ENCODE measurements at regions not wholly inside any gene's neighbourhood (a gene's known extent, or its start where the extent isn't known, plus 50 kb on each side); places are given as distances from the start of the nearest gene placed in this dataset.

DNA sequence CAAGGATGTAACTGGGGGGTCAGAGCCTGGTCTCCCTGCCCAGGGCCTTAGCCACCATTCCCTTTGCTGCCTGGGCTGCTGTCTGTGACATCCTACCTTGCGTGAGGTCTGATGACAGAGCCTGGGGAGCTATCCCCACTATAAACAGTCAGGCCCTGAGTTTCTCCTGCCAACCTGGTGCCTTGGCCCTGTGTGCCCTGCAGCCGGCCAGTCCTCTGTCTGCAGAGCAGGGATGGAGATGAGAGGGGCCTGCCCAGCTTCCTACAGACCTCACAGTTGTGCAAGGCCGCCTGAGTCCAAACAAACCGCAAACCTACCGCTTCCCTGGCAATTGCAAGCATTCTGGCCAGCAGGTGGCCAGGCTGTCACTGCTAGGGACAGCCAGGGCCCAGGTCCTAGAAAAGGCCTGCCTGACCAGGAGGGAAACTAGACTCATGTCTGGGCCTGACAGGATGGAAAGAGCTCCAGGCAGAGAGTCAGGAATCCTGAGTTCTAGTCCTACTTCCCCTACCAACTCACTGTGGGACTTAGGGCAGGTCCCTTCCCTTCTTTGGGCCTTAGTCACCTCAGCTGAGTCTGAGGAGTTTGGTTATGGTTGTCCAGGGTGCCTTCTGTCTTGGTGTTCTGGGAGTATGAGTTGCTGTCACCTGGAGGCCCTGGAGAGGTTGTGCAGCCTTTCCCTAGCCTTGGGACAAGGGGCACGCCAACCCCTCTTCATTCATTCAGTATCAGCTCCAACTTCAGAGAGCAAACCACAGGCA is 86.2 kb downstream of the VEGFA start:
- H3K4me1 ChIP-seq (ENCODE audit: insufficient read depth, low read length, poor library complexity, severe bottlenecking), result no peaks in the 10 kb centered on the region
- H2AFZ ChIP-seq (ENCODE audit: low read length), result no peak overlapping the region
- no peak for TF ChIP-seq EZH2phosphoT487 (IDR thresholded peaks at IDR 0.05; ENCODE audit: borderline replicate concordance)
- TF ChIP-seq, protein P1, sequence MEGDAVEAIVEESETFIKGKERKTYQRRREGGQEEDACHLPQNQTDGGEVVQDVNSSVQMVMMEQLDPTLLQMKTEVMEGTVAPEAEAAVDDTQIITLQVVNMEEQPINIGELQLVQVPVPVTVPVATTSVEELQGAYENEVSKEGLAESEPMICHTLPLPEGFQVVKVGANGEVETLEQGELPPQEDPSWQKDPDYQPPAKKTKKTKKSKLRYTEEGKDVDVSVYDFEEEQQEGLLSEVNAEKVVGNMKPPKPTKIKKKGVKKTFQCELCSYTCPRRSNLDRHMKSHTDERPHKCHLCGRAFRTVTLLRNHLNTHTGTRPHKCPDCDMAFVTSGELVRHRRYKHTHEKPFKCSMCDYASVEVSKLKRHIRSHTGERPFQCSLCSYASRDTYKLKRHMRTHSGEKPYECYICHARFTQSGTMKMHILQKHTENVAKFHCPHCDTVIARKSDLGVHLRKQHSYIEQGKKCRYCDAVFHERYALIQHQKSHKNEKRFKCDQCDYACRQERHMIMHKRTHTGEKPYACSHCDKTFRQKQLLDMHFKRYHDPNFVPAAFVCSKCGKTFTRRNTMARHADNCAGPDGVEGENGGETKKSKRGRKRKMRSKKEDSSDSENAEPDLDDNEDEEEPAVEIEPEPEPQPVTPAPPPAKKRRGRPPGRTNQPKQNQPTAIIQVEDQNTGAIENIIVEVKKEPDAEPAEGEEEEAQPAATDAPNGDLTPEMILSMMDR (conservative IDR thresholded peaks at IDR 0.05; ENCODE audit: low read length), result peak; percentile 55
- no peaks in the 10 kb centered on the region for H3K9me3 ChIP-seq (ENCODE audit: insufficient read depth, low read depth, low read length)
- no peaks in the 10 kb centered on the region for H4K20me1 ChIP-seq (ENCODE audit: insufficient read depth, low read length, poor library complexity, severe bottlenecking)
- no peak overlapping the region for H3K9ac ChIP-seq (ENCODE audit: low read depth, low read length, poor library complexity, severe bottlenecking)
- H3K4me3 ChIP-seq (ENCODE audit: low read length, poor library complexity, severe bottlenecking), result no peak overlapping the region
- H3K27me3 ChIP-seq (ENCODE audit: insufficient read depth, low read length, poor library complexity, severe bottlenecking), result no peaks in the 10 kb centered on the region
- H3K4me2 ChIP-seq (ENCODE audit: low read depth, low read length, poor library complexity, severe bottlenecking), result no peak overlapping the region
- no peaks in the 10 kb centered on the region for H3F3A ChIP-seq (ENCODE audit: low read depth)
- H3K36me3 ChIP-seq (ENCODE audit: insufficient read depth, low read length), result no peaks in the 10 kb centered on the region
- no peaks in the 10 kb centered on the region for H3K79me2 ChIP-seq (ENCODE audit: insufficient read depth, low read length)
- H3K9me2 ChIP-seq (replicated peaks; ENCODE audit: low read depth, low read length), result no peaks in the 10 kb centered on the region

DNA sequence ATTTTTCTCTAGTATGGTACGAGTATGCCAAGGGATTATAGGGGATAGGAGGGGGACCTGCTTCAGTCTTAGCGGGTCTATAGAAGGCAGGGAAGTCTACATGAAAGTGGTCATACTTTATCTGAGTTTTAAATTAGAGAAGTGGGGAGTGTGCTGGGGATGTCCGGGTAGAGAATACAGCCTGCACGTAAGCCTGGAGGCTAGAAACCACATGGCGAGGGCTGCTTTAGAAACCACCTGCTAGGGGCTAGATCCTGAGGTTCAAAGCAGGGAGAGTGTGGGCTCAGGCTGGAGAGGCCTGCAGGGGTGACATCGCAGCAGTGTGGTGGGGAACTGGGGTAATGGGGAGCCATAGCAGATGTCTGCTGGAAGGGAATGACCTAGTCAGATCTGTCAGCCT is 85.2 kb downstream of the VEGFA start:
- Histone ChIP-seq H3K79me2 (ENCODE audit: insufficient read depth, low read length) (no peaks in the 10 kb centered on the region), H4K20me1 (ENCODE audit: insufficient read depth, low read length, poor library complexity, severe bottlenecking) (no peaks in the 10 kb centered on the region), H3K4me2 (ENCODE audit: low read depth, low read length, poor library complexity, severe bottlenecking) (no peak overlapping the region), H3K4me1 (ENCODE audit: insufficient read depth, low read length, poor library complexity, severe bottlenecking) (no peaks in the 10 kb centered on the region), H3K9me3 (ENCODE audit: insufficient read depth, low read depth, low read length) (no peaks in the 10 kb centered on the region), H3K4me3 (ENCODE audit: low read length, poor library complexity, severe bottlenecking) (no peak overlapping the region), H3K9ac (ENCODE audit: low read depth, low read length, poor library complexity, severe bottlenecking) (no peak overlapping the region), H3K36me3 (ENCODE audit: insufficient read depth, low read length) (no peaks in the 10 kb centered on the region), H2AFZ (ENCODE audit: low read length) (no peak overlapping the region), H3K27me3 (ENCODE audit: insufficient read depth, low read length, poor library complexity, severe bottlenecking) (no peaks in the 10 kb centered on the region), H3K9me2 (replicated peaks; ENCODE audit: low read depth, low read length) (no peaks in the 10 kb centered on the region), H3F3A (ENCODE audit: low read depth) (no peaks in the 10 kb centered on the region)
- TF ChIP-seq EZH2phosphoT487 (IDR thresholded peaks at IDR 0.05; ENCODE audit: borderline replicate concordance), result no peak

DNA sequence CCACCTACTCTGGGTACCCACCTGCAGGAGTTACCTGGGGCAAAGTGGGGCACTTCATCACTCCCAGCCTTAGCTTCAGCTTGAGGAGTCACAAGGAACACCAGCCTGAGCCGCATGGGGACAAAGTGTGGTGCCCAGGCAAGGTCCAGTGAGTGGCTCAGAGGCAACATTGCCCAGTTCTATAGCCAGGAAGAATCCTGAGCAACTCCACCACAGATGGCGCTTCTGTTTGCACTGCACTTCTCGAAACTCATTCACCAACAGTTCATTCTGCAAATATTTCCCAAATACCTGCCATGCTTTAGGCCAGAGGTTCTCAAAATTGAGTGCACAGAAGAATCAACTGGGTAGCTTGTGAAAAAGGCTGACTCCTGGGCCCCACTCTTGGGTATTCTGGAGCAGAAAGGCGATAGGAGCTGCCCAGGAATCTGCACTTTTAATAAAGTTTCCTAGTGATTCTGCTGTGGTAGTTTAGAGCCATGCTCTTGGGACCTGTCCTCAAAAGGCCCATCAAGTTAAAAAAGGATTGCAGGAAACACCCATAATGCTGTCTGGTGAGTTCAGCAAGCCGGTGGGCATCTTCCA is 83.1 kb downstream of the VEGFA start:
- H4K20me1 ChIP-seq (ENCODE audit: insufficient read depth, low read length, poor library complexity, severe bottlenecking), result no peaks in the 10 kb centered on the region
- H3K9ac ChIP-seq (ENCODE audit: low read depth, low read length, poor library complexity, severe bottlenecking), result no peak overlapping the region
- H3K4me2 ChIP-seq (ENCODE audit: low read depth, low read length, poor library complexity, severe bottlenecking), result no peak overlapping the region
- H3F3A ChIP-seq (ENCODE audit: low read depth), result no peaks in the 10 kb centered on the region
- no peak overlapping the region for H2AFZ ChIP-seq (ENCODE audit: low read length)
- no peaks in the 10 kb centered on the region for H3K27me3 ChIP-seq (ENCODE audit: insufficient read depth, low read length, poor library complexity, severe bottlenecking)
- no peaks in the 10 kb centered on the region for H3K9me2 ChIP-seq (replicated peaks; ENCODE audit: low read depth, low read length)
- H3K4me3 ChIP-seq (ENCODE audit: low read length, poor library complexity, severe bottlenecking), result no peak overlapping the region
- H3K36me3 ChIP-seq (ENCODE audit: insufficient read depth, low read length), result no peaks in the 10 kb centered on the region
- H3K9me3 ChIP-seq (ENCODE audit: insufficient read depth, low read depth, low read length), result no peaks in the 10 kb centered on the region
- H3K79me2 ChIP-seq (ENCODE audit: insufficient read depth, low read length), result no peaks in the 10 kb centered on the region
- TF ChIP-seq EZH2phosphoT487 (IDR thresholded peaks at IDR 0.05; ENCODE audit: borderline replicate concordance), result no peak
- TF ChIP-seq, protein P1 (conservative IDR thresholded peaks at IDR 0.05; ENCODE audit: low read length), result no peak
- H3K4me1 ChIP-seq (ENCODE audit: insufficient read depth, low read length, poor library complexity, severe bottlenecking), result no peaks in the 10 kb centered on the region
